Nephron progenitor cell (in vitro differentiated cells): ENCODE measurements at regions not wholly inside any gene's neighbourhood (a gene's known extent, or its start where the extent isn't known, plus 50 kb on each side); places are given as distances from the start of the nearest gene placed in this dataset.
A peak's percentile ranks its signal among the peaks of the same experiment; 100 is the strongest.

Experiments
- DNase-seq: peaks from one replicate; pipeline ENCODE4 v3.0.0; 2021
- H3K27ac Mint-ChIP-seq: 2 replicates; pipeline ENCODE4 v1.8.0; 2021; ENCODE audit warnings: mild to moderate bottlenecking, moderate library complexity, mixed read lengths
- H3K27me3 Mint-ChIP-seq: 2 replicates; pipeline ENCODE4 v1.8.0; 2021; ENCODE audit warnings: mild to moderate bottlenecking, low read depth, mixed read lengths; ENCODE audit not compliant: poor library complexity
- H3K36me3 Mint-ChIP-seq: 2 replicates; pipeline ENCODE4 v1.8.0; 2021; ENCODE audit warnings: low read depth, mixed read lengths
- H3K4me1 Mint-ChIP-seq: 2 replicates; pipeline ENCODE4 v1.8.0; 2021; ENCODE audit warnings: mixed read lengths
- H3K4me3 Mint-ChIP-seq: 2 replicates; pipeline ENCODE4 v1.8.0; 2021; ENCODE audit warnings: mild to moderate bottlenecking, moderate library complexity, mixed read lengths
- H3K9me3 Mint-ChIP-seq: 2 replicates; pipeline ENCODE4 v1.8.0; 2021; ENCODE audit warnings: mild to moderate bottlenecking, moderate library complexity, mixed read lengths
- CTCF ChIP-seq: fragments of 200-600 bp; sonication (generic); IDR thresholded peaks from 2 replicates; pipeline ENCODE4 v1.5.0; 2021; ENCODE audit warnings: antibody characterized with exemption

GRCh38 chr9:79989079-79989478 is 417.3 kb downstream of the TLE4 start:
- Mint-ChIP-seq H3K27me3 (peaks cover 9% of the 10 kb centered on the region), H3K9me3 (no peaks in the 10 kb centered on the region), H3K4me3 (no peak overlapping the region), H3K27ac (no peak overlapping the region), H3K36me3 (no peaks in the 10 kb centered on the region), H3K4me1 (peaks cover 30% of the 10 kb centered on the region)
- DNase-seq, result peak; percentile 10
- TF ChIP-seq CTCF, result no peak

GRCh38 chr9:79988126-79988525 is 416.4 kb downstream of the TLE4 start:
- Mint-ChIP-seq H3K4me3 (no peak overlapping the region), H3K9me3 (peaks cover 7% of the 10 kb centered on the region), H3K4me1 (peaks cover 30% of the 10 kb centered on the region), H3K27ac (no peak overlapping the region), H3K36me3 (no peaks in the 10 kb centered on the region), H3K27me3 (peaks cover 13% of the 10 kb centered on the region)
- no peak for DNase-seq
- TF ChIP-seq CTCF, result no peak

- TF ChIP-seq CTCF, result no peak
- no peak overlapping the region for H3K27ac Mint-ChIP-seq
- H3K4me1 Mint-ChIP-seq, result peaks cover 31% of the 10 kb centered on the region
- no peak overlapping the region for H3K4me3 Mint-ChIP-seq
- DNase-seq, result no peak
- peaks cover 22% of the 10 kb centered on the region for H3K9me3 Mint-ChIP-seq
- peaks cover 10% of the 10 kb centered on the region for H3K36me3 Mint-ChIP-seq
- H3K27me3 Mint-ChIP-seq, result peaks cover 18% of the 10 kb centered on the region
These were observed 414.7 kb downstream of the TLE4 start for GRCh38 chr9:79986437-79986836.

- Mint-ChIP-seq H3K4me1 (peaks cover 38% of the 10 kb centered on the region), H3K36me3 (peaks cover 14% of the 10 kb centered on the region), H3K4me3 (no peak overlapping the region), H3K9me3 (peaks cover 27% of the 10 kb centered on the region), H3K27ac (no peak overlapping the region), H3K27me3 (peaks cover 19% of the 10 kb centered on the region)
- DNase-seq, result no peak
- TF ChIP-seq CTCF, result no peak
These were observed 414.0 kb downstream of the TLE4 start for GRCh38 chr9:79985772-79986171.

GRCh38 chr9:79985264-79985663 is 413.5 kb downstream of the TLE4 start:
- no peak for DNase-seq
- H3K4me3 Mint-ChIP-seq, result no peak overlapping the region
- peaks cover 21% of the 10 kb centered on the region for H3K27me3 Mint-ChIP-seq
- peaks cover 27% of the 10 kb centered on the region for H3K9me3 Mint-ChIP-seq
- no peak overlapping the region for H3K27ac Mint-ChIP-seq
- peaks cover 43% of the 10 kb centered on the region for H3K4me1 Mint-ChIP-seq
- no peak for TF ChIP-seq CTCF
- peaks cover 14% of the 10 kb centered on the region for H3K36me3 Mint-ChIP-seq

- Mint-ChIP-seq H3K4me1 (peaks cover 50% of the 10 kb centered on the region), H3K4me3 (no peak overlapping the region), H3K36me3 (peaks cover 14% of the 10 kb centered on the region), H3K27ac (no peak overlapping the region), H3K27me3 (peaks cover 21% of the 10 kb centered on the region), H3K9me3 (peaks cover 27% of the 10 kb centered on the region)
- TF ChIP-seq CTCF, result no peak
- no peak for DNase-seq
These were observed 412.8 kb downstream of the TLE4 start for GRCh38 chr9:79984429-79985067.
